Breast epithelium (tissue), 4 donors: ENCODE measurements at regions not wholly inside any gene's neighbourhood (a gene's known extent, or its start where the extent isn't known, plus 50 kb on each side); places are given as distances from the start of the nearest gene placed in this dataset.

Experiments
- DNase-seq, 2 donors: peaks; one replicate each; pipeline ENCODE4 v3.0.0-alpha.2; 2019; ENCODE audit warnings: low spot score in 2 of 2
- H3K27ac ChIP-seq, 2 donors: fragments of 200-600 bp; sonication (generic) in 1 of 2; one replicate each; pipeline ENCODE4 v1.5.1; 2016 to 2019; ENCODE audit warnings: mild to moderate bottlenecking in 1 of 2
- H3K27me3 ChIP-seq, 2 donors: fragments of 200-600 bp; sonication (generic) in 1 of 2; one replicate each; pipeline versions ENCODE4 v1.5.1 to v1.6.0; 2017 to 2019; ENCODE audit warnings: control low read depth in 1 of 2, mild to moderate bottlenecking in 1 of 2
- H3K36me3 ChIP-seq: fragments of 200-600 bp; one replicate; pipeline ENCODE4 v1.5.1; 2019
- H3K4me1 ChIP-seq, 2 donors: fragments of 200-600 bp; sonication (generic); one replicate each; pipeline ENCODE4 v1.5.1; 2016 to 2019; ENCODE audit warnings: control low read depth in 1 of 2
- H3K4me3 ChIP-seq, 3 donors: fragments of 200-600 bp; sonication (generic); 1 replicate in 2 of 3; 2 replicates in 1 of 3; pipeline ENCODE4 v1.5.1; 2016 to 2019; ENCODE audit warnings: mild to moderate bottlenecking in 3 of 3, moderate library complexity in 2 of 3
- H3K9me3 ChIP-seq, 2 donors: fragments of 200-600 bp; sonication (generic) in 1 of 2; one replicate each; pipeline ENCODE4 v1.5.1; 2016 to 2019; ENCODE audit warnings: control low read depth in 1 of 2
- CTCF ChIP-seq, 3 donors: fragments of 450-650 bp; IDR thresholded peaks; one replicate each; pipeline ENCODE4 v1.5.1; 2016 to 2017; ENCODE audit warnings: antibody characterized with exemption in 3 of 3, mild to moderate bottlenecking in 3 of 3, moderate library complexity in 3 of 3
- POLR2A ChIP-seq: fragments of 450-650 bp; IDR thresholded peaks from one replicate; pipeline ENCODE4 v1.6.1; 2016; ENCODE audit warnings: antibody characterized with exemption, mild to moderate bottlenecking, moderate library complexity
- POLR2AphosphoS5 ChIP-seq, 3 donors: sonication (generic); formaldehyde crosslinking; IDR thresholded peaks; one replicate each; pipeline ENCODE4 v1.6.1; 2017; ENCODE audit warnings: antibody characterized with exemption in 3 of 3
- intact Hi-C: fragments of 100-400 bp; cut with DNase I; formaldehyde crosslinking; loops from one replicate; pipeline ENCODE4 v1.15.1; 2023; ENCODE audit warnings: low total_unique reads

- H3K9me3 ChIP-seq: no peaks in the 10 kb centered on the region
- TF ChIP-seq POLR2A: no peak
- no peak for TF ChIP-seq POLR2AphosphoS5 (IDR thresholded peaks at IDR 0.05)
- TF ChIP-seq CTCF (IDR thresholded peaks at IDR 0.05): no peak
- no peak overlapping the region for H3K27ac ChIP-seq
- no peak for DNase-seq
- H3K36me3 ChIP-seq: no peaks in the 10 kb centered on the region
- intact Hi-C loops: no loop called here
- no peaks in the 10 kb centered on the region for H3K27me3 ChIP-seq
- H3K4me1 ChIP-seq: no peaks in the 10 kb centered on the region
- H3K4me3 ChIP-seq: no peak overlapping the region
These were observed 427.3 kb upstream of the RASGEF1B start for GRCh38 chr4:81898862-81899504.

- Histone ChIP-seq H3K27ac (no peak overlapping the region), H3K4me1 (no peaks in the 10 kb centered on the region), H3K36me3 (no peaks in the 10 kb centered on the region), H3K4me3 (no peak overlapping the region), H3K9me3 (no peaks in the 10 kb centered on the region), H3K27me3 (no peaks in the 10 kb centered on the region)
- no peak for DNase-seq
- no peak for TF ChIP-seq CTCF (IDR thresholded peaks at IDR 0.05)
- intact Hi-C loops: no loop called here
These were observed 425.2 kb upstream of the RASGEF1B start for GRCh38 chr4:81896936-81897335.

- Histone ChIP-seq H3K36me3 (no peaks in the 10 kb centered on the region), H3K27me3 (no peaks in the 10 kb centered on the region), H3K27ac (no peak overlapping the region), H3K9me3 (peaks cover 0 to 1% of the 10 kb centered on the region in 2 donors), H3K4me1 (no peaks in the 10 kb centered on the region), H3K4me3 (no peak overlapping the region)
- intact Hi-C loops: no loop called here
- TF ChIP-seq POLR2AphosphoS5 (IDR thresholded peaks at IDR 0.05) (no peak), CTCF (IDR thresholded peaks at IDR 0.05) (no peak), POLR2A (no peak)
- DNase-seq: no peak
These were observed 419.6 kb upstream of the RASGEF1B start for GRCh38 chr4:81891005-81891996.

- H3K27me3 ChIP-seq: no peaks in the 10 kb centered on the region
- no peak overlapping the region for H3K27ac ChIP-seq
- intact Hi-C loops: no loop called here
- DNase-seq: no peak
- H3K4me3 ChIP-seq: no peak overlapping the region
- H3K36me3 ChIP-seq: no peaks in the 10 kb centered on the region
- peaks cover 0 to 4% of the 10 kb centered on the region in 2 donors for H3K9me3 ChIP-seq
- TF ChIP-seq POLR2A: no peak
- TF ChIP-seq POLR2AphosphoS5 (IDR thresholded peaks at IDR 0.05): no peak
- TF ChIP-seq CTCF (IDR thresholded peaks at IDR 0.05): no peak
- H3K4me1 ChIP-seq: no peaks in the 10 kb centered on the region
These were observed 413.3 kb upstream of the RASGEF1B start for GRCh38 chr4:81884986-81885385.
